Activated naive CD4-positive, alpha-beta T cell treated with anti-CD3 and anti-CD28 coated beads, Interleukin-2, amount 50 U/mL, for 72 hours (primary cell): ENCODE measurements at regions not wholly inside any gene's neighbourhood (a gene's known extent, or its start where the extent isn't known, plus 50 kb on each side); places are given as distances from the start of the nearest gene placed in this dataset.

Experiments used
- ATAC-seq, 2 donors: fragments of 150-1000 bp; cut with Tn5 transposase; 2 replicates each; pipeline ENCODE4 v1.10.0; 2021; ENCODE audit warnings: mild to moderate bottlenecking in 2 of 2, moderate library complexity in 2 of 2
- DNase-seq, 2 donors: peaks; one replicate each; pipeline ENCODE4 v3.0.0; 2021 to 2022; ENCODE audit warnings: low spot score in 2 of 2
- H3K27ac Mint-ChIP-seq, 2 donors: one replicate each; pipeline ENCODE4 v1.8.0; 2022; ENCODE audit warnings: mild to moderate bottlenecking in 2 of 2, mixed read lengths in 2 of 2
- H3K36me3 Mint-ChIP-seq, 2 donors: one replicate each; pipeline ENCODE4 v1.8.0; 2022; ENCODE audit warnings: mixed read lengths in 2 of 2
- H3K9me3 Mint-ChIP-seq, 2 donors: one replicate each; pipeline ENCODE4 v1.8.0; 2022; ENCODE audit warnings: mixed read lengths in 2 of 2

- no peaks in the 10 kb centered on the region for H3K36me3 Mint-ChIP-seq
- H3K27ac Mint-ChIP-seq: no peak overlapping the region
- no peak for ATAC-seq
- no peak for DNase-seq
- no peaks in the 10 kb centered on the region for H3K9me3 Mint-ChIP-seq
Measured at GRCh38 chr15:60086681-60087429, 82.7 kb downstream of the FOXB1 start.

DNA sequence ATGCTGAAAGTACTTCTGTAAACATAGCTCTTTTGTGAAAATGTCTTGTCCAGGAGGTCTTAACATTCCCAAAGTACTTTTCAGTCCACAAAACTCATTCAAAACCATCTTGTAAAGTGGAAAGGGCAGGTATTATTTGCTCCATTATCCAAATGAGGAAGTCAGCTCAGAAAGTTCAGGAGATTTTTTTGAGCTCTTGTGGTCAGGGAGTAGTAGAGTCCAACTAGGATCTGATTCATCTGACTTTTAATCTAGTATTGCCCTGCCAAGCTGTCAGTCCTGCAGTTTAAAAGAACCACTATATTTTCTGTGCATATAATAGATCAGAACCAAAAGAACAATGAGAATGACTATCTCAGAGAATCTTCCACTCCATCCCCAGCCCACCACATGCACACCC, 83.5 kb downstream of the FOXB1 start:
- ATAC-seq (no peak), DNase-seq (no peak)
- H3K36me3 Mint-ChIP-seq: no peaks in the 10 kb centered on the region
- H3K27ac Mint-ChIP-seq: no peak overlapping the region
- H3K9me3 Mint-ChIP-seq: no peaks in the 10 kb centered on the region

GRCh38 chr15:60090747-60091146, 86.6 kb downstream of the FOXB1 start:
- no peak for DNase-seq
- Mint-ChIP-seq H3K9me3 (no peaks in the 10 kb centered on the region), H3K27ac (no peak overlapping the region), H3K36me3 (no peaks in the 10 kb centered on the region)
- no peak for ATAC-seq

- no peak for ATAC-seq
- Mint-ChIP-seq H3K27ac (no peak overlapping the region), H3K9me3 (no peaks in the 10 kb centered on the region)
Measured at GRCh38 chr15:60091157-60091556, 87.0 kb downstream of the FOXB1 start.

GRCh38 chr15:60091911-60092310, 87.8 kb downstream of the FOXB1 start:
- Mint-ChIP-seq H3K36me3 (peaks cover 0 to 7% of the 10 kb centered on the region in 2 donors), H3K27ac (no peak overlapping the region), H3K9me3 (peaks cover 0 to 7% of the 10 kb centered on the region in 2 donors)
- DNase-seq (no peak), ATAC-seq (no peak)

More at GRCh38 chr15:60091157-60091556, 87.0 kb downstream of the FOXB1 start:
- no peaks in the 10 kb centered on the region for H3K36me3 Mint-ChIP-seq
- DNase-seq: no peak

- Mint-ChIP-seq H3K9me3 (peaks cover 0 to 12% of the 10 kb centered on the region in 2 donors), H3K36me3 (peaks cover 0 to 8% of the 10 kb centered on the region in 2 donors), H3K27ac (no peak overlapping the region)
- ATAC-seq (no peak), DNase-seq (no peak)
Measured at GRCh38 chr15:60093273-60094067, 89.4 kb downstream of the FOXB1 start.

GRCh38 chr15:60095711-60096110, 91.6 kb downstream of the FOXB1 start:
- peaks cover 0 to 12% of the 10 kb centered on the region in 2 donors for H3K9me3 Mint-ChIP-seq
- no peak for ATAC-seq
- H3K36me3 Mint-ChIP-seq: peaks cover 0 to 8% of the 10 kb centered on the region in 2 donors
- no peak for DNase-seq
- no peak overlapping the region for H3K27ac Mint-ChIP-seq

DNA sequence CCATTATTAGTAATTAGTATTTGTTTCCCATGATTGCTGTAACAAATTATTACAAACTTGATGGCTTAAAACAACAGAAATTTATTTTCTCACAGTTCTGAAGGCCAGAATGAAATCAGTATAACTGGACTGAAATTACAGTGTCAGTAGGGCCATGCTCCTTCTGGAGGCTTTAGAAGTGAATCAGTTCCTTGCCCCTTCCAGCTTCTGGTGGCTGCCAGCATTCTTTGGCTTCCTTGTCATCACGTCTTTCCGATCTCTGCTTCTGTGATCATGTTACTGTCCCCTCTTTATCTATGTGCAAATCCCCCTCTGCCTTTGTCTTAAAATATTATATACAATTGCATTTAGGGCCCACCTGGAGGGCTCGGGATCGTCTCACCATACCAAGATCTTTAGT, 92.0 kb downstream of the FOXB1 start:
- Mint-ChIP-seq H3K36me3 (peaks cover 0 to 8% of the 10 kb centered on the region in 2 donors), H3K27ac (no peak overlapping the region), H3K9me3 (peaks cover 0 to 12% of the 10 kb centered on the region in 2 donors)
- ATAC-seq (no peak), DNase-seq (no peak)

- ATAC-seq (no peak), DNase-seq (no peak)
- Mint-ChIP-seq H3K9me3 (peaks cover 0 to 10% of the 10 kb centered on the region in 2 donors), H3K36me3 (peaks cover 0 to 7% of the 10 kb centered on the region in 2 donors), H3K27ac (no peak overlapping the region)
Measured at GRCh38 chr15:60101416-60101815, 97.3 kb downstream of the FOXB1 start.

- H3K9me3 Mint-ChIP-seq: peaks cover 3 to 5% of the 10 kb centered on the region in 2 donors
- peaks cover 0 to 7% of the 10 kb centered on the region in 2 donors for H3K36me3 Mint-ChIP-seq
- DNase-seq (no peak), ATAC-seq (no peak)
- H3K27ac Mint-ChIP-seq: no peak overlapping the region
Measured at GRCh38 chr15:60102748-60103147, 98.6 kb downstream of the FOXB1 start.

DNA sequence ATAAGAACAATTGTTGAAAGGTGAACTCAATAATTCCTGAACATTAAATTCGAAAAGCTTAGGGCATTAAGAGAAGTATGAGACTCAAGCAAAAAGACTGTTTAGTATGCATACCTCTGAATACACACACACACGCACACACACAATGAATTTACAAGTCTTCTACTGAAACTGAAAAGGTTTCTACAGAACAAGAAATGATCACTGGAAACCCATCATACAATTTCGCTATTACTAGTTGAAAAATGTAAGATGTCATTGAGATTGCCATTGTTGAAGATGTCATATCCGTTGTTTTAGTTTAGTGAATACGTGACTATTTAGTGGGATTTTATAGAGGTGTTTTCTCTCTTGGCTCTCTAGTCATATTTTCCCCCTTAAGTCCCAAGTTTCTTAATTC, 106.8 kb downstream of the FOXB1 start:
- Mint-ChIP-seq H3K9me3 (peaks cover 3 to 5% of the 10 kb centered on the region in 2 donors), H3K27ac (no peak overlapping the region), H3K36me3 (peaks cover 0 to 7% of the 10 kb centered on the region in 2 donors)
- DNase-seq: no peak
- ATAC-seq: peak; percentile 37 to 79

DNA sequence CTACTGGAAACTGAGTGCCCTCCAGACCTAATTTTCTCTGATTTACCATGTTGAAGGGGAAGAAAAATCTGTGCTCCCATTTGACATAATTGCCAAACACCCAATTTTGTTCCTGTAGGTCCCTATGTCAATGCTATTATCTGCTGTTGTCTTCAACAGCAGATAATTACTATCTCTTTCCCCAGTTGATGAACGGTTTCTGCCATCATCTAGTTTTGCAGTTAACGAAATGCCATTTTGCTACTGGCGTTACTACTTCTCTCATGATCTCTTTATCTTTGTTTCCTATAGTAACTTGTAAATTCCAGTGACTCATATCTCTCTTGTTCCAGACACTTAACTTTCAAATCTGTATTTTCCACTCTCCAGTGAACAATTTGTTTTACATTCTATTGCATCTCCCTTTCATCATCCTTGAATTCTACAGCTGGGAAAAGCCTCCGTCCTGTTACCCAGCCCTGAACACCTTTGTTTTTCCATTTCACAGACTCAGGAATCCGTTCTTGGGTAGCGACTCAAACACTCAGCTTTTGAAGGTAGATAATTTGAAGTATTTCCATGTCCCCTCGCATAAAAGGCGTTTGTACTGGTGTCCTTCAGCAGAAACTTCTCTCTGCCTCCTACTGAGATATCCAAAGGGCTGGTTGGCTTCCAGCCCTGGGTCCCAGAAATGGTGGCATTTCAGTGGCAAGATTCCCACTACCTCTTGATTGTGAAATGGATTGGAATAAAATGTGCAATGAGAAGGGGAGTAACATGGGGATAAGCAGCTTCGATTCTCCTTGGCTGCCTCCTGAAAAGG, 111.7 kb downstream of the FOXB1 start:
- H3K27ac Mint-ChIP-seq: peak overlapping the region in 1 of 2 donors; percentile 31
- H3K36me3 Mint-ChIP-seq: no peaks in the 10 kb centered on the region
- DNase-seq: no peak
- peak; percentile 26 to 65 for ATAC-seq
- H3K9me3 Mint-ChIP-seq: no peaks in the 10 kb centered on the region

GRCh38 chr15:60116456-60117089, 112.5 kb downstream of the FOXB1 start:
- DNase-seq (no peak), ATAC-seq (no peak)
- no peaks in the 10 kb centered on the region for H3K9me3 Mint-ChIP-seq
- no peak overlapping the region for H3K27ac Mint-ChIP-seq
- no peaks in the 10 kb centered on the region for H3K36me3 Mint-ChIP-seq

GRCh38 chr15:60118146-60118545, 114.0 kb downstream of the FOXB1 start:
- Mint-ChIP-seq H3K9me3 (no peaks in the 10 kb centered on the region), H3K27ac (no peak overlapping the region), H3K36me3 (no peaks in the 10 kb centered on the region)
- DNase-seq: no peak
- no peak for ATAC-seq

- Mint-ChIP-seq H3K27ac (no peak overlapping the region), H3K9me3 (no peaks in the 10 kb centered on the region), H3K36me3 (no peaks in the 10 kb centered on the region)
- ATAC-seq: no peak
- DNase-seq: no peak
Measured at GRCh38 chr15:60118626-60119025, 114.5 kb downstream of the FOXB1 start.

DNA sequence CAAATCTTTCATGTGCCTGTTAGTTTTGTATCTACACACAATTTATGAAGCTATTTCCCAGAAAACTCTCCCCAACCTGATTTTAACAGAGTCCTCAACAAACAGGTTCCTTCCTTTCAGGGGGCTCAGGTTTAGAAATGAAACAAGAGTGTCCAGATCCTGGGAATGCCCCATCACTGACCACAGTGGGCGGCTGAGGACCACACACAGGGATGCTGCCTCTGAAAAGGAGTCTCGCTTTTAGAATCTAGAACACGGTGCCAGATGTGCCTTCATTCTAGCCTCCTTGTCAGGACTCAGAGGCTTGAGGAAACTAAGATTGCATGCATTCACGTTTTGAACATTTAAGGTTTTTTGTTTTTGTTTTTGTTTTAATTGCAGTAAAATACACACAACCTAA, 115.0 kb downstream of the FOXB1 start:
- Mint-ChIP-seq H3K9me3 (no peaks in the 10 kb centered on the region), H3K36me3 (no peaks in the 10 kb centered on the region), H3K27ac (no peak overlapping the region)
- DNase-seq: no peak
- no peak for ATAC-seq
